Aorta (tissue), 5 donors: ENCODE measurements at regions not wholly inside any gene's neighbourhood (a gene's known extent, or its start where the extent isn't known, plus 50 kb on each side); places are given as distances from the start of the nearest gene placed in this dataset.

Experiments used
- ATAC-seq: fragments of 200-7000 bp; cut with Tn5 transposase; one replicate; pipeline ENCODE4 v1.9.1; 2022; ENCODE audit warnings: moderate library complexity; ENCODE audit not compliant: low FRiP score
- DNase-seq, 2 donors: peaks; one replicate each; pipeline ENCODE4 v3.0.0-alpha.2; 2020
- H3K27ac ChIP-seq, 2 donors: one replicate each; pipeline ENCODE4 v1.5.1; 2013; ENCODE audit warnings: low read length in 2 of 2, mild to moderate bottlenecking in 2 of 2, moderate library complexity in 2 of 2, control low read depth in 1 of 2, inconsistent platforms in 1 of 2, low read depth in 1 of 2
- H3K27me3 ChIP-seq, 2 donors: one replicate each; pipeline ENCODE4 v1.6.1; 2013; ENCODE audit warnings: control low read depth in 1 of 2, low read length in 1 of 2, mild to moderate bottlenecking in 1 of 2, moderate library complexity in 1 of 2; ENCODE audit not compliant: insufficient read depth in 2 of 2, control insufficient read depth in 1 of 2
- H3K36me3 ChIP-seq, 2 donors: one replicate each; pipeline ENCODE4 v1.6.1; 2013; ENCODE audit warnings: control low read depth in 1 of 2, low read length in 1 of 2, mild to moderate bottlenecking in 1 of 2; ENCODE audit not compliant: insufficient read depth in 2 of 2, control insufficient read depth in 1 of 2
- H3K4me1 ChIP-seq, 2 donors: one replicate each; pipeline ENCODE4 v1.6.1; 2013; ENCODE audit warnings: low read length in 2 of 2, control low read depth in 1 of 2, mild to moderate bottlenecking in 1 of 2, moderate library complexity in 1 of 2; ENCODE audit not compliant: insufficient read depth in 2 of 2, control insufficient read depth in 1 of 2
- H3K4me3 ChIP-seq, 2 donors: one replicate each; pipeline ENCODE4 v1.5.1; 2013; ENCODE audit warnings: low read length in 2 of 2, control low read depth in 1 of 2, mild to moderate bottlenecking in 1 of 2
- H3K9me3 ChIP-seq: one replicate; pipeline ENCODE4 v1.6.1; 2013; ENCODE audit warnings: mild to moderate bottlenecking, low read length; ENCODE audit not compliant: control insufficient read depth
- WGBS, 2 donors: extraction: QIAGEN DNeasy Blood & Tissue Kit; methylation state at CpG; one replicate each; pipeline ENCODE4 v1.1.7; 2013; 5-methylcytosine and 5-hydroxymethylcytosine counted together
- intact Hi-C, 2 donors: fragments of 100-400 bp; cut with DNase I; formaldehyde crosslinking; loops; one replicate each; pipeline versions ENCODE4 v1.14.2 to v1.15.0; 2022
- donor health status: healthy with polysubstance abuse.
- donor health status: Bipolar disorder and iron deficiency.
- donor health status: DM: no; HTN: no; CAD: no.
- donor health status: DM: no; HTN: no; CAD: no.
- donor health status: DM: yes; HTN: yes; CAD: no.

DNA sequence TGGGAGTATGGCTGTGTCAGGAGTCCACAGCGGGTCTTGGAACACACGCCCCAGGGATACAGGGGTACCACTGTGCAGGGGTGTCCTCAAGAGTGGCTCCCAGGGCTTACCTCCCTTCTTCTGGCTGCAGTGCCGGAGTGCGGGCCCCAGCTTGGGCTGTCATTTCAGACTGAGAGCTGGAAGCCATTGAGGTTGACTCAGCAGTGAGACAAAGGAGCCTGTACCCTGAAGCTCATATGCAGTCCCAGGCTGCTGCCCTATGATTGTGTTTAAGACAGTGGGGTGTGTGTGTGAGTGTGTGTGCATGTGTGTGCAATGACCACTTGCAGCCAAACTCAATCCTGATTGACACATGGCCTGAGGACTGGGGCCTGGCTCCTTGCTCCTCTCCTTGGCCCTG, 167.7 kb upstream of the AFDN start:
- H3K27me3 ChIP-seq: no peaks in the 10 kb centered on the region
- DNase-seq (peak in 1 of 2 donors; percentile 24), ATAC-seq (no peak)
- H3K27ac ChIP-seq: no peak overlapping the region
- H3K4me3 ChIP-seq: no peak overlapping the region
- no peaks in the 10 kb centered on the region for H3K4me1 ChIP-seq
- intact Hi-C loops: no loop called here
- H3K9me3 ChIP-seq: no peaks in the 10 kb centered on the region
- WGBS, 2 donors: 93 to 96% methylated on average over 4 of the region's 4 CpGs
- H3K36me3 ChIP-seq: no peaks in the 10 kb centered on the region

DNA sequence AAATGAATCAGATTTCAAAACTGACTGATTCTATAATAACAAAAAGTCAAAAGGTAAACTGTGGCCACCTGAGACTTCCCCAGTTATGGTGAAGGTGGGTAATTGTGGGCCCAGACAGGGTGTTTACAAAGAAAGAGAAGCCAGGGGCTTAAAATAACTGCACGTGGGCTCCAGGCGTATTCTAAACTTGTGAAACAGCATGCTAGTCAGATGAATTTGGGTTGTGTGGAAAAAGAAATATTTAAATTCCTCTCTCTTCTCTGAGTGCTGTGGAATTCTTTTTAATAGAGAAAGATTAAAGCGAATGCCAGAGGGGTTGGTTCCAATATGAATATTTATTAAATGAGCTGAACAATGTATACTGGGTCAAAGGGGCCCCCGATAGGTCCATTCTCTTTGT, 166.3 kb upstream of the AFDN start:
- Histone ChIP-seq H3K36me3 (no peaks in the 10 kb centered on the region), H3K4me1 (no peaks in the 10 kb centered on the region), H3K27me3 (no peaks in the 10 kb centered on the region), H3K9me3 (no peaks in the 10 kb centered on the region), H3K4me3 (no peak overlapping the region), H3K27ac (no peak overlapping the region)
- 14 to 33% methylated on average over 4 of the region's 4 CpGs for WGBS, 2 donors
- intact Hi-C loops: no loop called here
- ATAC-seq: no peak
- DNase-seq: no peak

DNA sequence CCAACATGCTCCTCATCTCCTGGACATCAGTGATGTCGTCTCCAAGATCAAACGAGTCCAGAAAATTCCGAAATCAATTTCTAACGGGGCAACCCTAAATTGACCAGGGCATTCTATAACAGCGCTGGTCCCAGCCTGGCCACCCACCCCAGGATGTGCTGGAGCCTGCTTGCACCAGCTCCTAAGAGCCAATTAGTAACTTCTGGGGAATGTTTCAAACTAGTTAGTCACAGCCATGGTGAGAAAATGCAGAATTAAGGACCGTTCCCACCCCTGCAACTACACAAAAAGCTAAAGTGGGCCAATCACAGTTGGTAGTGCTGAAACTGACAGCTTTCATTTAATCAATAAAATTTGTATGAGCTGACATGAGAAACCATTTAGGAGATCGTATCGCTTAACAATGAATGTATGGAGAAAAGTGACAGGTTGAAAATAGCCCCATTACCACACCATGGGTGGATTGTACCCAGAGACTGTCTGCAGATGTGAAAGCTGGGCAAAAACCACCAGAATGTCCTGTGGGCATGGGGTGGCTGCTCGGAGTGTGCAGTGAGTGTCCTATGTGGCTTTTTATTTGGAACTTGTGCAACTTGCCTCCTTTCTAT, 165.7 kb upstream of the AFDN start:
- H3K4me1 ChIP-seq: no peaks in the 10 kb centered on the region

DNA sequence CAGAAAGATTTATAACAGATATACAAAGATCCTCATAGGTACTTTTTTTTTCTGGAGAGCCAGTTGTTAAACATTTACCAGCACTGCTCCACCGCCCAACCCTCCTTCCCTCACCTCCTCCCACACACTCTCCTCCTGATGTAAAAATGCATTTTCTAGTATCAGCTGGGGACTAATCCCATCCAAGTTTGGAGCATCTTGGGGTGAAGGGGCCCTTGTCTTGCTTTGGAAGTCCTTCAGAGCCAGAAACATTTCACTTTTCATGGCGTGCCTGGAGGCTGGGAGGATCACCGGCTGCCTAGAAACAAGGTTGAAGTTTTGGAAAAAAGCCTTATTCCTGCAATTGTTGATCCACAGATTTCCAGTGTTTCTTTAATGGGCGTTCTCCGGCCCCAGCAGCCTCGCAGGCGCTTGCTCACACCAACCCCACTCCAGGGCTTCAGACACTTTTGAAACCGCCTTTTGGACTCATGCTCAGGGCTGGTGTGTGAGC, 165.1 kb upstream of the AFDN start:
- no peaks in the 10 kb centered on the region for H3K9me3 ChIP-seq
- no peaks in the 10 kb centered on the region for H3K4me1 ChIP-seq
- WGBS, 2 donors: 48 to 66% methylated on average over 8 of the region's 8 CpGs
- H3K27ac ChIP-seq: no peak overlapping the region
- DNase-seq (peak in 1 of 2 donors; percentile 48), ATAC-seq (peak; percentile 54)
- no peaks in the 10 kb centered on the region for H3K27me3 ChIP-seq
- no peaks in the 10 kb centered on the region for H3K36me3 ChIP-seq
- intact Hi-C loops: no loop called here
- no peak overlapping the region for H3K4me3 ChIP-seq

More for the DNA sequence above, 165.7 kb upstream of the AFDN start:
- Histone ChIP-seq H3K9me3 (no peaks in the 10 kb centered on the region), H3K4me3 (no peak overlapping the region), H3K27ac (no peak overlapping the region), H3K36me3 (no peaks in the 10 kb centered on the region), H3K27me3 (no peaks in the 10 kb centered on the region)
- 72 to 78% methylated on average over 9 of the region's 9 CpGs for WGBS, 2 donors
- intact Hi-C loops: no loop called here
- DNase-seq: no peak
- no peak for ATAC-seq

DNA sequence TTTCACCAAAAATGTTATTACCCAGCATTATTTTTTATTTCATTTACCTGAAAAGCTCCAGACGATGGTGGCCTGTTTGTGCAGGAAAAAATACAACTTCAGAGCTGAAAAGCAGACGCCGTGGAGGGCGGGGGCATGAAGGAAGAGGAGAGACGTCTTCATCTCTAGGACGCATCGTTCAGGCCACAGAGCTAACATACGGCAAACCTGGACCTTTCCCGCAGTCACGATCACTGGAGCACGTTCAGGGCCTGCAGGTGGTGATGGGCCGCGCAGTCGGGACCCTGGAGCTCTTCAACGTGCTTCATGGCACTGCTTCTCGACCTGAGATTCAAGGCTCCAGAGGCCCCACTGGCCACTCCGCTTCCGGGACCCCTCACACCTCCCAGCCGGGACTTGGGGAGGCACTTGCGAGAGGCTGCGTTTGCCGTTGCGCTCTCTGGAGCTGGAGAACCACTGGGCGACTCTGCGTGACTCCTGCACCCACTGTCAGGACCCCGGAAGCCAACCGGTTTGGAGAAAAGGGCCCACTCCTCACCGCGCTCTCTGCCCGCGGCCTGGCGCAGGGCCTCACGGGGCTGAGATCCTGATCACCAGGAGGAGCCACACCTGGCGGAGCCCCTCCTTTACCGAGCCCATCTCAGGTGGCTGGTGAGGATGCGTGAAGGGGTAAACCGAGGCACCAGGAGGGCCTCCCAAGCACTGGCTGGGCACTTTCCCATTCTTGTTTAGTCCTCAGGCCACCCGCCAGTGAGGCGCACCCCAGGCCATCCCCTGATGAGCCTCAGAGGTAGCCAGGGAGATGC, 164.4 kb upstream of the AFDN start:
- Histone ChIP-seq H3K27me3 (no peaks in the 10 kb centered on the region), H3K27ac (no peak overlapping the region), H3K36me3 (no peaks in the 10 kb centered on the region), H3K9me3 (no peaks in the 10 kb centered on the region), H3K4me1 (no peaks in the 10 kb centered on the region), H3K4me3 (no peak overlapping the region)
- peak in 1 of 2 donors; percentile 29 for DNase-seq
- intact Hi-C loops: no loop called here
- WGBS, 2 donors: 93 to 96% methylated on average over 39 of the region's 39 CpGs
- ATAC-seq: no peak

DNA sequence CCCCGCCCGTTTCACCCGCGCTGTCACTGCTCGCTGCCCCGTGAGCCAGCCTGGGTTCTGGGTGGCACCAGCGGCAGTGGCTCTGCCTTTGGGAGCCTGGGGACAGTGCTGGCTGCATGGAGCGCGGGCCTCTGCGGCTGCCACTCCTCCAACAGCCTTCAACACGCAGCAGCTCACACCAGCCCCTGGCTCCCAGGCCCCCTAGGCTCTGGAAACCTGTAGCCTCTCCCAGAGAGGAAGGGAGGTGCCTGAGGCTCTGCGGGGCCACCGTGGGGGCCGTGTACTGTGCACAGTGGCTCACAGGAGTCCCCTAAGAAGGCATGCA, 163.9 kb upstream of the AFDN start:
- H3K27ac ChIP-seq: no peak overlapping the region
- no peak overlapping the region for H3K4me3 ChIP-seq
- H3K9me3 ChIP-seq: no peaks in the 10 kb centered on the region
- no peaks in the 10 kb centered on the region for H3K27me3 ChIP-seq
- no peaks in the 10 kb centered on the region for H3K4me1 ChIP-seq
- H3K36me3 ChIP-seq: no peaks in the 10 kb centered on the region
- no peak for ATAC-seq
- intact Hi-C loops: no loop called here
- peak in 1 of 2 donors; percentile 37 for DNase-seq
- WGBS, 2 donors: 89 to 90% methylated on average over 14 of the region's 14 CpGs

DNA sequence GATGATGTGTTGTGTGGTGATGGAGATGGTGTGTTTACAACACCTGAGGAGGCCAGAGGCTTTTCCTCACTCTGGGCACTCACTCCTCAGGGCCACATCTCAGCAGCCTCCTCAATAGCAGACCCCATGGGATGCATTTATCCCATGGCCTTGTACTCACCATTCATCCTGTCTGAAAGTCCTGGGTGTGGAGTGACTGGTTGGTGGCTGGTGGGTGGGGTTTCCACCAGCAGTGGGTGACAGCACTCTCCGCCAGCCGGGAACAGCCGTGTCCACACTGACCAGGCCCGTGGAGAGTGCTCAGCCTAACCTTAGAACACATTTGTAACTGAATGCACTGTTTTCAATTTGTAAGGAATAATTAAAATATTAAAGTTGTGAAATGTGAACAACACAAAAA, 163.4 kb upstream of the AFDN start:
- Histone ChIP-seq H3K36me3 (no peaks in the 10 kb centered on the region), H3K27me3 (no peaks in the 10 kb centered on the region), H3K4me1 (no peaks in the 10 kb centered on the region), H3K4me3 (no peak overlapping the region), H3K27ac (no peak overlapping the region), H3K9me3 (no peaks in the 10 kb centered on the region)
- intact Hi-C loops: no loop called here
- ATAC-seq (no peak), DNase-seq (no peak)
- WGBS, 2 donors: 73 to 81% methylated on average over 4 of the region's 4 CpGs

DNA sequence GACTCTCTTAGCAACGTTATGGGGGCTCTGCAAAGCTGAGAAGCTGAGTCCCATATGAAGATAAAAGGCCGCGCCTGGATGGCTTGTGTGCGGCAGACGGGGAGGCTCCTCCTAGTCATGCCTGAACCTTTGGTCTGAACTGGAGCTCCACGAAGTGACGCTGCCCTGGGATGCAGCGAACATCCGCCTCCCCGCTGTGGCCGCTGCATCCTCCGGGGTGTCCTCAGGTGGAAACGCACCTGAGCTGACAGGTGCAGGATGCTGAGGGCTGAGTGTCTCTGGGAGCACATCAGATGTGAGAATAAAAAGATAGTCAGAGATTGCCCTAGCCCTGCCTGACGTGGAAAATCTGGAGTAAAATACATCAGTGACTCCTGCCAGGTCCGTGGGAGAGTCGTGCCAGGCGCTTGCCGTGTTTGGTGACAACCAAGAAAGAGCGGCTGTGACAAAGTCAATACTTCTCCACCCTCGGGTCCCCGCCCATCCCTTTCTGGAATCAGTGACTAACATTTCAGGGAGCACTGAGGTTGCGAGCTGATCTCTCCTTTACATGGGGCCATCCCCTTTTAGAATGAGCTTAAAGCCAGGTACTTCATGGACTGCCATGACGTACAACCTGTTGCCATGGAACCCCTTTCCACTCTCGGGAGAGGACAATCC, 162.8 kb upstream of the AFDN start:
- Histone ChIP-seq H3K36me3 (no peaks in the 10 kb centered on the region), H3K27me3 (no peaks in the 10 kb centered on the region), H3K9me3 (no peaks in the 10 kb centered on the region), H3K4me3 (no peak overlapping the region), H3K4me1 (no peaks in the 10 kb centered on the region), H3K27ac (no peak overlapping the region)
- WGBS, 2 donors: 87 to 92% methylated on average over 24 of the region's 24 CpGs
- intact Hi-C loops: no loop called here
- ATAC-seq (no peak), DNase-seq (peak in 1 of 2 donors; percentile 21)
